Psoas muscle (tissue), 7 donors: ENCODE measurements at regions not wholly inside any gene's neighbourhood (a gene's known extent, or its start where the extent isn't known, plus 50 kb on each side); places are given as distances from the start of the nearest gene placed in this dataset.

Source experiments
- ATAC-seq, 4 donors: fragments of 200-7000 bp; cut with Tn5 transposase; one replicate each; pipeline ENCODE4 v1.9.1; 2020; ENCODE audit warnings: moderate library complexity in 3 of 4, mild to moderate bottlenecking in 2 of 4
- DNase-seq, 2 donors: peaks; one replicate each; pipeline ENCODE4 v3.0.0-alpha.2; 2020
- H3K27ac ChIP-seq: fragments of 200-600 bp; one replicate; pipeline ENCODE4 v1.8.0; 2022
- H3K27me3 ChIP-seq, 3 donors: fragments of 200-600 bp in 1 of 3; one replicate each; pipeline versions ENCODE4 v1.6.1 to v1.8.0; 2013 to 2022; ENCODE audit warnings: low read length in 2 of 3, mild to moderate bottlenecking in 2 of 3, moderate library complexity in 1 of 3; ENCODE audit not compliant: insufficient read depth in 3 of 3
- H3K36me3 ChIP-seq, 2 donors: fragments of 200-600 bp in 1 of 2; one replicate each; pipeline versions ENCODE4 v1.6.1 to v1.8.0; 2013 to 2022; ENCODE audit warnings: low read depth in 1 of 2, mild to moderate bottlenecking in 1 of 2, moderate library complexity in 1 of 2; ENCODE audit not compliant: insufficient read depth in 1 of 2
- H3K4me1 ChIP-seq: fragments of 200-600 bp; one replicate; pipeline ENCODE4 v1.8.0; 2022
- H3K4me3 ChIP-seq: fragments of 200-600 bp; one replicate; pipeline ENCODE4 v1.8.0; 2022; ENCODE audit warnings: mild to moderate bottlenecking
- H3K9me3 ChIP-seq: fragments of 200-600 bp; one replicate; pipeline ENCODE4 v1.8.0; 2022
- WGBS, 3 donors: extraction: QIAGEN DNeasy Blood & Tissue Kit; methylation state at CpG; one replicate each; pipeline versions ENCODE4 v1.1.6 to v1.1.7; 2013; 5-methylcytosine and 5-hydroxymethylcytosine counted together
- intact Hi-C, 2 donors: fragments of 100-400 bp; cut with DNase I; formaldehyde crosslinking; loops; one replicate each; pipeline versions ENCODE4 v1.11.0 to v1.14.2; 2022
- TF ChIP-seq, protein P1 (sequence below): fragments of 200-600 bp; IDR thresholded peaks from one replicate; pipeline ENCODE4 v1.8.0; 2022; ENCODE audit warnings: antibody characterized with exemption
- donor health status: healthy with polysubstance abuse.
- donor health status: DM: no; HTN: no; CAD: no; lungs with moderate emphysema.
- donor health status: Bipolar disorder and iron deficiency.
- donor health status: healthy.
- donor health status: DM: yes; HTN: yes; CAD: no.
- donor health status: DM: no; HTN: no; CAD: no.
- donor health status: DM: yes; HTN: yes; CAD: no.

DNA sequence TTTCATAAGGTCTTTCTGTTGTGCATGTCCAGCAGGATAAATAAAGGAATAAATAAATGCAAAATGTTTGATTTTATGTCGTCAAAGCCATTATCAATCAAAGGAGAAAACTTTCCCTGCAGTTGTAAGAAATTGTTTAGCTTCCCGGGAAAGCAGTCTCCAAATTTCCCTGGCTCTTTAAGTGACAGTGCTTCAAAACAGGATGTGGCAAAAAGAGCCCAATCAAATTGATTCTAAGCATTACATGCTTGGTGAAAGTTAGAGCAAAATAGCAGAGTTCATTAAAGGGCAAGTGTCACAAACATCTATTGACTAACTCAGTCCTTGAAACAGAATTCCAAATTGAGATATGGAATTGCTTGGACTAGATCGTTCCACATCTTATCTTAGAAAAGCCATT lies 704.1 kb downstream of the PRELID2 start:
- no peaks in the 10 kb centered on the region for H3K9me3 ChIP-seq
- no peak overlapping the region for H3K27ac ChIP-seq
- TF ChIP-seq, protein P1, sequence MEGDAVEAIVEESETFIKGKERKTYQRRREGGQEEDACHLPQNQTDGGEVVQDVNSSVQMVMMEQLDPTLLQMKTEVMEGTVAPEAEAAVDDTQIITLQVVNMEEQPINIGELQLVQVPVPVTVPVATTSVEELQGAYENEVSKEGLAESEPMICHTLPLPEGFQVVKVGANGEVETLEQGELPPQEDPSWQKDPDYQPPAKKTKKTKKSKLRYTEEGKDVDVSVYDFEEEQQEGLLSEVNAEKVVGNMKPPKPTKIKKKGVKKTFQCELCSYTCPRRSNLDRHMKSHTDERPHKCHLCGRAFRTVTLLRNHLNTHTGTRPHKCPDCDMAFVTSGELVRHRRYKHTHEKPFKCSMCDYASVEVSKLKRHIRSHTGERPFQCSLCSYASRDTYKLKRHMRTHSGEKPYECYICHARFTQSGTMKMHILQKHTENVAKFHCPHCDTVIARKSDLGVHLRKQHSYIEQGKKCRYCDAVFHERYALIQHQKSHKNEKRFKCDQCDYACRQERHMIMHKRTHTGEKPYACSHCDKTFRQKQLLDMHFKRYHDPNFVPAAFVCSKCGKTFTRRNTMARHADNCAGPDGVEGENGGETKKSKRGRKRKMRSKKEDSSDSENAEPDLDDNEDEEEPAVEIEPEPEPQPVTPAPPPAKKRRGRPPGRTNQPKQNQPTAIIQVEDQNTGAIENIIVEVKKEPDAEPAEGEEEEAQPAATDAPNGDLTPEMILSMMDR: no peak
- H3K4me3 ChIP-seq: no peak overlapping the region
- no peaks in the 10 kb centered on the region for H3K27me3 ChIP-seq
- no peaks in the 10 kb centered on the region for H3K36me3 ChIP-seq
- no peaks in the 10 kb centered on the region for H3K4me1 ChIP-seq
- DNase-seq (no peak), ATAC-seq (no peak)
- 16 to 26% (median 20%) methylated on average over 3 of the region's 3 CpGs for WGBS, 3 donors
- intact Hi-C loops: no loop called here

DNA sequence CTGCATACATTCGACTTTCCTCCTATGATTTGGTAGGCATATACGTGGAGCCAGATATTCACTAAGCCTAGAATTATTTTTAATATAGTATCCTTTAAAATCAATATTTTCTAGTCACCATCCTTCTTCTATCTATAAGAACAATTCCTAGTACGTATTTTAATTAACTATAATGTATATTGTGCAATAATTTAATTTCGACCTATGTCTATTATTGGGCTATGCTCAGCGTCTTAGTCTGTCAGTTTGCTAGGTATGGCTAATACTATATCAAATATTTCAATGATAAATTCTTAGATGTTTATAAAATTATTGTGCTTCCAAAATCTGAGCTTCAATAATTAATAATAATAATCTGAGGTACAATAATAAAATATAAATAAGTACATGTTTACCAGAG lies 705.3 kb downstream of the PRELID2 start:
- Histone ChIP-seq H3K4me1 (no peaks in the 10 kb centered on the region), H3K9me3 (no peaks in the 10 kb centered on the region), H3K27me3 (no peaks in the 10 kb centered on the region), H3K4me3 (no peak overlapping the region), H3K27ac (no peak overlapping the region), H3K36me3 (no peaks in the 10 kb centered on the region)
- DNase-seq: no peak
- intact Hi-C loops: no loop called here
- ATAC-seq: no peak
- WGBS, 3 donors: 93 to 94% (median 93%) methylated on average over 5 of the region's 5 CpGs
- TF ChIP-seq, protein P1: no peak

DNA sequence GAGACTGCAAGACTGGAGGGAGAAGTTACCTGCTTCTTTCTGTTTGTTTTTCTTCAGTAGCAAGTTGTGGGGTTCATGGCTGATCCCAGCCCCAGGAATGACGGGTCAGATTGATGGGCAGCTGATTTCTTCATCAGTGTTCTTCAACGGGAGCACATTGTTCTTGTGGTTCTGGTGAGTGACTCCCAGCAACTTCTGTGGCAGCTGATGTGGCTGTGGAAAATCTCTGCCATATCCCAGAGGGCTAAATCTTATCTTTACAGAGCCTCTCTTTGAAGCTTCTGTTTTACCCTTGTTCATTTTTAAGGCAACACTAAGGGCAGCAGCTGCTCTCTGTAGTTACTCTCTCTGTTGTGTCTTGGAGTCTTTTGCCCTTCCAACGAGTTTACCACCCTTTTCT lies 710.3 kb downstream of the PRELID2 start:
- H3K4me1 ChIP-seq: no peaks in the 10 kb centered on the region
- intact Hi-C loops: no loop called here
- H3K27ac ChIP-seq: no peak overlapping the region
- WGBS, 3 donors: 44 to 53% (median 48%) methylated on average over 3 of the region's 3 CpGs
- TF ChIP-seq, protein P1: no peak
- H3K4me3 ChIP-seq: no peak overlapping the region
- DNase-seq (no peak), ATAC-seq (no peak)
- H3K36me3 ChIP-seq: no peaks in the 10 kb centered on the region
- no peaks in the 10 kb centered on the region for H3K27me3 ChIP-seq
- no peaks in the 10 kb centered on the region for H3K9me3 ChIP-seq

DNA sequence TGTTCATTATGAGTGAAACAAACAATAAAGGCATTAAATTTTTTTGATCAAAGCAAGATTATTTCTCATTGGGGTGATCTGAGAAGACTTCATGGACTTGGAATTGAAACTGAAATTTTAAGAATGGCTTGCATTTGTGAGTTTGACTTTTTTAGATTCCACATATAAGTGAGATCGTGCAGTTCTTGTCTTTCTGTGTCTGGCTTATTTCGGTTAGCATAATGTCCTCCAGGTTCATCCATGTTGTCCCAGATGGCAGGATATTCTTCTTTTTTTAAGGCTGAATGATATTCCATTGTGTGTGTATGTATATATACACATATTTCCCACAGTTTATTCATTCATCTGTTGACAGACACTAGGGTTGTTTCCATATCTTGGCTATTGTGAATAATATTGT lies 716.5 kb downstream of the PRELID2 start:
- no peak for ATAC-seq
- Histone ChIP-seq H3K4me3 (no peak overlapping the region), H3K36me3 (no peaks in the 10 kb centered on the region), H3K27ac (no peak overlapping the region), H3K27me3 (no peaks in the 10 kb centered on the region), H3K4me1 (no peaks in the 10 kb centered on the region), H3K9me3 (no peaks in the 10 kb centered on the region)
- TF ChIP-seq, protein P1: no peak
- DNase-seq: no peak
- WGBS, 3 donors: 84 to 88% (median 88%) methylated on average over 2 of the region's 2 CpGs
- intact Hi-C loops: no loop called here

DNA sequence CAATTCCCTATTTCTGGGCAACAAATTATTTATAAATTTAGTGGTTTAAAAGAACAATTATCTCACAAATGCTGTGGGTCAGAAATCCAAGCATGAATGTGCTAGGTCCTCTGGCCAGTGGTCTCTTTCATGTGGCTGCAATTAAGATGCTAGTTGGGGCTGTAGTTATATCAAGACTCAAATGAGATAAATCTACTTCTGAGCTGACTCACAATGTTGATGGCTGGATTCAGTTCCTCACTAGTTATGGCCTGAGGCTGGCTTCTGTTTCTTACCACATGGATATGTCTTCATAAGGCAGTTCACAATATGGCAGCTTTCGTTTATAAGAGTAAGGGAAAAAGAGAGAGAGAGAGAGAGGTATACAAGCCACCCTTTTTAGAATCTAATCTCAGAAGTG lies 717.0 kb downstream of the PRELID2 start:
- Histone ChIP-seq H3K4me1 (no peaks in the 10 kb centered on the region), H3K9me3 (no peaks in the 10 kb centered on the region), H3K27ac (no peak overlapping the region), H3K4me3 (no peak overlapping the region), H3K27me3 (no peaks in the 10 kb centered on the region), H3K36me3 (no peaks in the 10 kb centered on the region)
- no peak for ATAC-seq
- 63 to 96% (median 88%) methylated on average over 1 of the region's 1 CpG for WGBS, 3 donors
- intact Hi-C loops: no loop called here
- no peak for DNase-seq
- TF ChIP-seq, protein P1: no peak
